ENCODE measurements at regions not wholly inside any gene's neighbourhood (a gene's known extent, or its start where the extent isn't known, plus 50 kb on each side); places are given as distances from the start of the nearest gene placed in this dataset.

GRCh38 chr12:91627225-91627624 lies 444.6 kb upstream of the DCN start:
- TF ChIP-seq CTCF (IDR thresholded peaks at IDR 0.05; ENCODE audit: insufficient read depth, low read length, poor library complexity, severe bottlenecking) (no peak), EZH2phosphoT487 (conservative IDR thresholded peaks at IDR 0.05; ENCODE audit: low read length) (no peak)

Measured in SU-DHL-6 (cell line).